Bronchial epithelial cell (primary cell): ENCODE measurements at regions not wholly inside any gene's neighbourhood (a gene's known extent, or its start where the extent isn't known, plus 50 kb on each side); places are given as distances from the start of the nearest gene placed in this dataset.

Experiments used
- DNase-seq: peaks from one replicate; pipeline ENCODE4 v3.0.0-alpha.2; 2010; ENCODE audit warnings: low read depth
- FAIRE-seq: peaks from 2 replicates; lab custom pipeline; 2011; peaks lifted over from hg19 to GRCh38; lab: Jason Lieb, UNC
- H3K27me3 ChIP-seq: 2 replicates; pipeline ENCODE4 v1.5.1; 2011; ENCODE audit warnings: low read length; ENCODE audit not compliant: control insufficient read depth, insufficient read depth
- H3K36me3 ChIP-seq: 2 replicates; pipeline ENCODE4 v1.5.1; 2011; ENCODE audit warnings: low read length; ENCODE audit not compliant: control insufficient read depth, insufficient read depth
- H3K4me3 ChIP-seq: 2 replicates; pipeline ENCODE4 v1.5.1; 2011; ENCODE audit warnings: mild to moderate bottlenecking, low read depth, low read length, control low read depth
- TF ChIP-seq, protein P1 (sequence below): IDR thresholded peaks from 2 replicates; pipeline ENCODE4 v1.5.1; 2011; ENCODE audit warnings: mild to moderate bottlenecking, moderate library complexity, low read length, control low read depth, inconsistent platforms; ENCODE audit not compliant: insufficient read depth, severe bottlenecking

- no peak for FAIRE-seq
- TF ChIP-seq, protein P1, sequence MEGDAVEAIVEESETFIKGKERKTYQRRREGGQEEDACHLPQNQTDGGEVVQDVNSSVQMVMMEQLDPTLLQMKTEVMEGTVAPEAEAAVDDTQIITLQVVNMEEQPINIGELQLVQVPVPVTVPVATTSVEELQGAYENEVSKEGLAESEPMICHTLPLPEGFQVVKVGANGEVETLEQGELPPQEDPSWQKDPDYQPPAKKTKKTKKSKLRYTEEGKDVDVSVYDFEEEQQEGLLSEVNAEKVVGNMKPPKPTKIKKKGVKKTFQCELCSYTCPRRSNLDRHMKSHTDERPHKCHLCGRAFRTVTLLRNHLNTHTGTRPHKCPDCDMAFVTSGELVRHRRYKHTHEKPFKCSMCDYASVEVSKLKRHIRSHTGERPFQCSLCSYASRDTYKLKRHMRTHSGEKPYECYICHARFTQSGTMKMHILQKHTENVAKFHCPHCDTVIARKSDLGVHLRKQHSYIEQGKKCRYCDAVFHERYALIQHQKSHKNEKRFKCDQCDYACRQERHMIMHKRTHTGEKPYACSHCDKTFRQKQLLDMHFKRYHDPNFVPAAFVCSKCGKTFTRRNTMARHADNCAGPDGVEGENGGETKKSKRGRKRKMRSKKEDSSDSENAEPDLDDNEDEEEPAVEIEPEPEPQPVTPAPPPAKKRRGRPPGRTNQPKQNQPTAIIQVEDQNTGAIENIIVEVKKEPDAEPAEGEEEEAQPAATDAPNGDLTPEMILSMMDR: no peak
- DNase-seq: no peak
- Histone ChIP-seq H3K36me3 (no peaks in the 10 kb centered on the region), H3K27me3 (no peaks in the 10 kb centered on the region), H3K4me3 (no peak overlapping the region)
These were observed 1385.6 kb upstream of the ADGRL3 start for GRCh38 chr4:59814402-59815010.

DNA sequence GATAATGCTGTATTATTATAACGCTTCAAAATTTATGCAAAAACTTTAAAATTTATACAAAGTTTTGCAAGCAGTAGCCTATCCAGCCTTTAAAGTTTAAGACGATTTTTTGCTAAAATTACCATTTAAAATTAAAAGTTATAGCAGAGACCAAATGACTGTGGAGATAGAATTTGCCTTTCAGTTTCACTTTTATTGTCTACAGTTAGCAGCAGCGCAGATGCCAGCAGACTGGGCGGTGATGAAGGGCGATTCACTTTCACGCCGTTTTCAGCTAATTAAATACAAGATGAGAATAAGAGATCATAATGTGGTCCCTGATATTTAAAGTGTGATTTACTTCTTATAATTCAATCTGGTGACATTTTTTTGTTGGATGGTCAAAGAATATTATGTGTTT, 1381.5 kb upstream of the ADGRL3 start:
- no peaks in the 10 kb centered on the region for H3K27me3 ChIP-seq
- no peak overlapping the region for H3K4me3 ChIP-seq
- TF ChIP-seq, protein P1: no peak
- no peaks in the 10 kb centered on the region for H3K36me3 ChIP-seq
- FAIRE-seq (no peak), DNase-seq (no peak)

- Histone ChIP-seq H3K27me3 (no peaks in the 10 kb centered on the region), H3K36me3 (no peaks in the 10 kb centered on the region), H3K4me3 (no peak overlapping the region)
- no peak for FAIRE-seq
- TF ChIP-seq, protein P1: no peak
- no peak for DNase-seq
These were observed 1376.8 kb upstream of the ADGRL3 start for GRCh38 chr4:59823311-59823710.

- Histone ChIP-seq H3K27me3 (no peaks in the 10 kb centered on the region), H3K36me3 (no peaks in the 10 kb centered on the region), H3K4me3 (no peak overlapping the region)
- FAIRE-seq: no peak
- DNase-seq: no peak
- TF ChIP-seq, protein P1: no peak
These were observed 1375.0 kb upstream of the ADGRL3 start for GRCh38 chr4:59825104-59825503.

GRCh38 chr4:59831746-59832145, 1368.4 kb upstream of the ADGRL3 start:
- FAIRE-seq (no peak), DNase-seq (no peak)
- Histone ChIP-seq H3K27me3 (no peaks in the 10 kb centered on the region), H3K4me3 (no peak overlapping the region), H3K36me3 (no peaks in the 10 kb centered on the region)
- TF ChIP-seq, protein P1: no peak

GRCh38 chr4:59834943-59835342, 1365.2 kb upstream of the ADGRL3 start:
- FAIRE-seq (no peak), DNase-seq (no peak)
- Histone ChIP-seq H3K4me3 (no peak overlapping the region), H3K36me3 (no peaks in the 10 kb centered on the region), H3K27me3 (no peaks in the 10 kb centered on the region)
- TF ChIP-seq, protein P1: no peak
